ENCODE measurements at regions not wholly inside any gene's neighbourhood (a gene's known extent, or its start where the extent isn't known, plus 50 kb on each side); places are given as distances from the start of the nearest gene placed in this dataset.
A peak's percentile ranks its signal among the peaks of the same experiment; 100 is the strongest.

DNA sequence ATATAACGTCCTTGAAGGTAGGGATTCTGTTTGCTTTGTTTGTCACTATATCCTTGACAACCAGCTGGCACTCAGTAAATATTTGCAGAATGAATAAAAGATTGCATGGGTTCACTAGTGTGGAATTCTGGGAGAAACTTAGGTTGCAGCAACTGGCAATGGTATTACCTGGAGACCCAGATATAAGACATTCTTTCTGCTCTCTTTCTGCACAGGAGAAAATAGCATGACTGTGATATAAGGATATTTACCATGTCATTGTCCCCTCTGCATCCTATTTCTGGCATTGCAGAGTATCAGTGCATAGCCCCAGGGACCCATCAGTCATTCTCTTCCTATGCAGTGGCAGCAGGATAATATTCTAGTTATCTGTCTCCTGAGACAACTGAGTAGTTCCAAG is 308.9 kb upstream of the LRRC7 start:
- DNase-seq, result no peak

DNA sequence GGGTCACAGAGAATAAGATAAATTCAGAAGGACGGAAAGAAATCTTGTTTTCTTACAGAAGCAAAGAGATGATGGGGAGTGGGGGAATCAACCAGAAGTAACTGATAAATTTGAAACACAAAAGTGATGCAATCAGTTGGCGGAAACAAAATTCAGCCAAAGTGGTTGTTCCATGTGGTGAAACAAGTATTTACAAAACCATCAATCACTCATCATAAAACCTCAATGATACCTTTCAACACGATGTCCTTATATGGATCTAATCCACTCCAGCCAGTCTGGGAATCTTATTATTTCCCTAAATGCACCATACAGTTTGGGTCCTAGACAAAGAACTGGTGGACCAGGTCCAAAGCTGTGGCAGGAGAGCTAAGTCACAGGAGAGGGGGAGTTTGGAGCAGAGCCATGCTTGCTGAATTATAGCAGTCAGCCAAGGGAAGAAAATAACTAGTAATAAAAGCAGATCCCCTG is 303.8 kb upstream of the LRRC7 start:
- peak; percentile 90 for DNase-seq

DNA sequence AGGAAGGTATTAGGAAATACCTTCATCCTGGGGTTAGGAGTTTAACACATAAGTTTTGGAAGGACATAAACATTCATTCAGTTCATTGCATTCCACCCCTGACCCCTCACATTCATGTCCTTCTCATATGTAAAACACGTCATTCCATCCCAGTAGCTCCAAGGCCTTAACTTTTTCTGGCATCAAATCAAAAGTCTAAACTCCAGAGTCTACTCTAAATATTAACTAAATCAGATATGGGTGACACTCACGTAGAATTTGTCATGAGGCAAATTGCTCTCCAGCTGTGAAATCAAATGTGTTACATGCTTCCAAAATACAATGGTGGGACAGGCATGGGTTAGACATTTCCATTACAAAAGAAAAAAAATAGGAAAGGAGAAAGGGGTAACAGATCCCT is 298.2 kb upstream of the LRRC7 start:
- no peak for DNase-seq

DNA sequence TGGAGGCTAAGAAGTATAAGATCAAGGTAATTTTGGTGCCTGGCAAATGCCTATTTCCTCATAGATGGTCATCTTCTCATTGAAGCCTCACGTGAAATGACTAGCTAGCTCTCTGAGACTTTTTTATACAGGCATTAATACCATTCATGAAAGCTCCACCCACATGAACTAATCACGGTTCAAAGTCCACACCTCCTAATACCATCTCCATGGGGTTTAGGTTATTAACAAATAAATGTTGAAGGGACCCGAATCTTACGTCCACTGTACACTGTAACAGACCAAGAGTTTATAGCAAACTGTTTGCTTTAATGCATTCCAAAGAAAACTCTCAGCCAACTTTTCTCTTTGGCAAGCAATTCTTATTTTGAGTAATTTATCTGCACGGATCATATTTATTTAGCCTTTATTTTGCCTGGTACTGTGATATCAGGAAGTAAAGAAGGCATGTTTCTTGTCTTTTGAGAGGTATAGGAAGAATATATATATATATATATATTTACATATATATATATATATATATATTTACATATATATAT is 296.1 kb upstream of the LRRC7 start:
- no peak for DNase-seq

DNA sequence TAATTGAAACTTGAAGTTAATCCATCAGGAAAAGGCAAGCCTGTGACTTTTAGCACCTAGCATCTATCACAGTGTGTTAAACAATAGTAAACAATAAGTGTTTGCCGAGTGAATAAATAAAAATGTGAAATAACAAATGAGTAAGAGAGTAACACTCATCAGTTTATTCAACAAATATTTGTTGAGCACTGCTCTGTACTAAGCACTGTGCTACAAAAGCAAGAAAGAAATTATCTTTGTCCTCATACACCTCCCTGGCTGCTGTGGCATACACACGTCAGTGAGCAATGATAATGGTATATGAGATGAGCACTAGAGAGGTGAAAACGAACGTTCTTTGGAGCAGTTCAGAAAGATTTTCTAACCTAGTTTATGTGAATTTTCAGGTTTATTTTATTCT is 295.0 kb upstream of the LRRC7 start:
- no peak for DNase-seq

DNA sequence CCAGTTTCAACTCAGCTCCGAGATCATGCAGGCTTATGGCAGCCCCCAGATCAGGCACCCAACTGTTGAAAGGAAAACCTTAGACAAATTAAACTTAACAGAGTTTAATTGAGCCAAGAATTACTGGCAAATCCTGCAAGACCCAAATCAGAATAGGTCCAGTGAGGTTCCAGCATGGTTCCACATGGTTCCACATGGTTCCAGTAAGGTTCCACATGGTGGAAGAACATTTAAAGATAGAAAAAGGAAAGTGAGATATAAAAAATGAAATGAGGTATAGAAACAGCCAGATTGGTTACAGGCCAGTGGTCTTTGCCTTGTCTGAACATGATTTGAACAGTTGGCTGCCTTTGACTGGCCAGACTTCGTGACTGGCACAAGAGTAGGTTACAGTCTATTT is 288.8 kb upstream of the LRRC7 start:
- no peak for DNase-seq

DNA sequence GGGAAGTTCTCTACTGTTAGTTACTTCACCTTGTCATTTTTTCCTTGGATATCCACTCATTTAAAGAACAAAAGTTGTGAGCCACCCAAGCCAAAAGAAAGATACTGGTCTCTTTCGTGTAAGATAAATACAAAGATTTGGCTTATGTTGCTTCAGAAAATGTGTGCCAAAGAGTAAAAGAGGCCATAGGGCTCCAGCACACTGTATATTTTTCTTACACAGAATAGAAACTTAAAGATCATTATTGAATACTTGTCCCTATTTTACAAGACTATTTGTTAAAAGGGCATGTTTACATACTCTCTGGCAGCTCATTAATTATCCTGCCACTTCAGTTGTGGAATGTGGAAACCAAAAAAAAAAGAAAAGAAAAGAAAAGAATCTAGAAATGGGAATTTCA is 284.2 kb upstream of the LRRC7 start:
- no peak for DNase-seq

DNA sequence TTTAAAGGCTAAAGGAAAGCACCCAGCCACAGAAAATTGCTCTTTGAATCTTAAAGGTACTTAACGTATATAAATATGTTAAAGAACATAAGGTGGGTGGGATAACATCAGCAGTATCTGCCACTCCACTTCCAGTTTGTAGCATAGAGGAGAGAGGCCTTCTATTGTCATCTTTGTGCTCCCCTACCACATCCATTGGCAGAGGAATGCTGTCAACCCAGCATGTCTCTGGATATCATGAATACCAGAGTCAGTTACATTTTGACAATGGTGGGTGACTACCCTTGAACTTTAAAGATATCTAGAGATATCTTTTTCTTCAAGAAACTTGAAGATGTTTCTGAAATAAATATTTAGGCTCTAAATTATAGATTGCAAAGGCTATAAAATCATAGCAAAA is 283.2 kb upstream of the LRRC7 start:
- DNase-seq, result no peak

DNA sequence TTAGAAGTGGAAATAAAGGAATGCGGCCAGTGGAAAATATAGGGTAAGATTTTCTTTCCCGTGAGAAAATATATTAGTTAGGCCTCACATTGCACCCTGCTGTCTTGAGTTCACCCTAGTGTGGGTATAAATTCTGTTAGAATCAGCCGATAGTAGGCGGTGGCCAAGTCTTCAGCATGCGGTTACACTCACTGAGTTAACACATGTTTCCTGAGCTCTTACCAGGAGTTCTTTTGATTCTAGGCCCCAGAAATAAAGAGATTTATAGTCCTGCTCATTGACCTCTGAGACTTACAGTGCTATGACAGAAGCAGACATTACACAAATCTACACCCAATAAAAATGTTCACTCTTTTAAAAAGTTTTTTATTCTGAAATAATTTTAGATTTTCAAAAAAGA is 279.3 kb upstream of the LRRC7 start:
- no peak for DNase-seq

DNA sequence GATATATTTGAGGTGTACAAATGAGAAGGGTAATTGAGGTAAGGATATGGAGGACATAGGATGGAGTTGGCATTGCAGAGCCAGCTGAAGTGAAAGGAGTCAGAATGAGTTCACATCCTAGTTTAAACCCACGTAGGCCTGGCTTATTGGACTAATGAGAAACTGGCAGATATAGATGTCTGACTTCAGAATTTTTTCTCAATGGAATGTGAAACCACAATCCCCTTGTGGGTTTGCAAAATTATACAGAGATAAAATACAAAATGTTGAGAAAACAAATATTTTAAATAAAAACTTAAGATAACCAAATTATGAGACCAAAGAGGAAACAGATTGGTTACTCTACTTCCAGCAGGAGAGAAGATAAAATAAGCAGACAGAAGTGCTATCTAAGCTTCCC is 277.4 kb upstream of the LRRC7 start:
- DNase-seq, result no peak

DNA sequence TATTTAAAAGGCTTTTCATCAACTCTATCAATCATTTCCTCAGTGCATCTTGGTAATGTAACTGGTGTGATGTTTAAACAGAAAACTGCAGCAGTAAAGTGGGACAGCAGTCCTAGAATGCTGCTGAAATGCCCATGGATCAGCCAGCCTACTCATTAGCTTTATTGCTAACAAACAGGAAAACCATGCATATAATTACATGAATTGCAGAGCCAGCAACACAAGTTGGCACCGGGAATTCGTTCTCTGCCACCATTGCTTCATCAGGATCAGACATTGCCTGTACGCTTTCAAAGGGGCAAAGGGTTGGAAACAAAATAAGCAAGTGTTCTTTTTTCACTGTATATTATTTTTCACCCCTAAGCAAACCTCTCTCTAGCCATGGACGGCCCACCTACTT is 276.2 kb upstream of the LRRC7 start:
- DNase-seq, result no peak

DNA sequence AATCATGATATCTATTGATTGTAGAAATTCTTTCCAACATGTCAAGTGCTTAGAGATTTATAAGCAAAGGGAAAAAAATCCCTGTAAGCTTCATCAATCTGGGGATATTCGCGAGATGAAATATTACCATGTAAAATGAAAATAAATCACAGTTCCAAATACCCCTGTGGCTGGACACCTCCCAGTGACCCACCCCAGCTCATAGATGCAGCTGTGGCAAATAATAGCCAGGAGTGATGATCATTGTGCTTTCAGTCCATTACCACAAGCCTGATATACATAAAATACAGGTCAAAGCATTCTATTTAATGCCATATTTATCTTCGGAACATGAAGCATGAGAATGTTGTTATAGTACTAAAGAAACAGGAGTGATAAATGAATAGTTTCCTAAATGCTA is 274.9 kb upstream of the LRRC7 start:
- no peak for DNase-seq

DNA sequence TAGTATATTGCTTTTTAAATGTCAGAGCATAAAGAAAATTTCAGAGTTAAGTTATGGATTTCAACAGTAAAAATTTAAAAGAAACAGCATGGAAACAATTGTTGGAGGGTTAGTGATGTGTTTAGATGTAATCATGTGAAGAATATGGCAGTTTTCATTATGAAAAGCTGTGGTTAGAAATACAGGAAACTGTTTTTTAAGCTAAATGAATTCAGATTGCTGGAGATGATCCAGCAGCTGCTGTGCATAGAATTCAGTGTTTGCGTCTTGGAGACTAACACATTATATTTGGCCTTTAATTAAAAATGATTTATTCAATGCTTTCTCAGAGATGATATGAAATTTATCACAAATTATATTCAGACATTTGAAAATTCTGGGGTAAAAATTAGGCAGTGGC is 273.6 kb upstream of the LRRC7 start:
- DNase-seq, result no peak

DNA sequence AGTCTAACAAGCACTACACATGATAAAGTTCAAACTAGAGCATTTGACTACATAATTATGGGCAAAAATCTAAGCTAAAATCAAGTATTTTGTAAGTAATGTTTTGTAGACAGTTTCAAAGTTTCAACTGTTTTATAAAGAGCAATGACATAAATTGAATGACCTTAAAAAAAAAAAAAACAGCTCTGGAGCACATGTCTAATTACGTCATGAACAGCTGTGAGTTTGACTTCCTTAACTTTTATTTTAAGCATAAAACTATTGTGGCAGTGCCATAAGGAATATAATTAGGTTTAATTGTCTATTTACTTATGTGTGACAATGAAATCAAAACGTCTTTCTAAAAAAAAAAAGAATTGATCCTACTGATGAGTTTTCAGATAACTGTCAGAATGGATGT is 272.5 kb upstream of the LRRC7 start:
- DNase-seq, result no peak

DNA sequence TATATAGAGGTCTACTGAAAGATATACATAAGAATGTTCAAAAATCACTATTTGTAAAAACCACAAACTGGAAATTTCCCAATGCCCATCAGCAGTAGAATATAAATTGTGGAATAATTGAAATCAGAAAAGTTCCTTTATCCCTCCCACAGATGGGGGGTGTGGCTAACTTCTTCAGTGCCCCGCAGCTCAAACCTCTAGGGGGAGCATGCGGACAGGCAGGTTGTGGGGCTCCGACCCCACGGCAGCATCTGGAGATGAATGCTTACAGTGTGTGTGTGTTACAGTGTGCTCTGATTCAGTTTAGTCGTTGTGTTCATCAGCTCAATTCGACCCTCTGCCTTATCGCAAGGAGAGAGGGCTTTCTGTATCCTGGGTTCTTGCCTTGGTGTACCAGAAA is 262.1 kb upstream of the LRRC7 start:
- no peak for DNase-seq

DNA sequence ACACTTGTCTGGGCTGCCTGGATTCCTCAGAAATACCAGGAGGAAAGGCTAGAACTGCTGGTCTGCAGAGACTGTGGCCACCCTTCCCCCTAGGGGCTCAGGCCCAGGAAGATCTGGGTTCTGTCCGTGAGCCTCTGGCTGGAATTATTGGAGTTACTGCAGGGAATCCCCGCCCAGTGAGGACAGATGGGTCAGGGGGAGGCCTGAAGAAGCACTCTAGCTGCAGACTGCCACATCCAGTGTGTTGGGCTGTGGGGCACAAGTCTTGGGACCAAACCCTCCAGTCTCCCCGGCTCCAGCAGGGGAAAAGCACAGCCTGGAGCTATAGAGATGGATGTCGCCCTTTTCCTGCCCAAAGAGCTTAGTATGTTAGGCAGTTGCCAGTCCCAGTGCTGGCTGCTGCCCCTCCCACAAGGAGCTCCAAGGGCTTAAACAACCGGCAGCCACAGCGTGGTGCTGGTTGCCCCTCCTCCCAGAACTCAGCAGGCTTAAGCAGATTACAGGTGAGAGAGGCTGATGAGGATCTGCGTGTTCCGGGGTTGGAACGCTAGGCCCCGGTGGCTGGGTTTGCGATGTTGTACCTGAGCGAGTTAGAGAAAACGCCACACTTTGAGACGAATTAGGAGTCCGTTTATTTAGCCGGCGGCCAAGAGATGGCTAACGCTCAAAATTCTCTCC is 255.5 kb upstream of the LRRC7 start:
- no peak for DNase-seq

DNA sequence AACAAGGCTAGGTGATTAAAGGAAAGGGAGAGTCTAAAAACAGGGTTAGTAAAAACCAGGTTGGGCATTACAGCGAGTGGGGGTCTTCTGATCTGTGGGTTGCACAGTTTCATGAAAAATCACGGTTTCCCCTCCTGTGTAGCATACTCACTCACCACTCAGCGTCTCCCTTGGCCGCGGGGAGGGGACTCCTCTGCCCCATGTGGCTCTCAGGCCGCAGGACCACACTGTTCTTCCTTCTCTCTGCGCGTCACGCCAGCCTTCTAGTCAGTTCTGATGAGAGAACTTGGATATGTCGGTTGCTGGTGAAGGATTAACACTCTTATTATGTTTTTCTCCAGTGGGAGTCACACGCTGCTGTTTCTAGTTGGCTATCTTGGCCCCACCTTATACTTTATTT is 254.6 kb upstream of the LRRC7 start:
- no peak for DNase-seq

DNA sequence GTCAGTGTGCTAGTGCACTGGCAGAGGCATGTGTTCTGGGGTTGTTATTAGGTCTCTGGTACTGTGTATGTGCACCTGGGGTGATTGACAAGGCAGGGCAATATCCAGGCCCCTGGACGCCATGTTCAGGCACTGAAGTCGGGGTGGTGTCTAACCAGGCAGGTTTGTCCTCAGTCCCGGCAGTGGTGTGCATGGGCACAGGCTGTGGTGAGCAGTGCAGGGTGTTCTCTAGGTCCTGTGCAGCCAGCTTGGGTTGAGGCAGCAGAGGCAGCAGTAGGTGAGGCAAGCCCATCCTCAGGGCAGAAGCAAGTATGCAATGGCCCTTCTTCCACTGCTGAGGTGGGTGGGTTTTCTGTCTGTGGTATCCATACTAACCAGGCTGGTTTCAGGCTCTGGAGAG is 252.3 kb upstream of the LRRC7 start:
- no peak for DNase-seq

DNA sequence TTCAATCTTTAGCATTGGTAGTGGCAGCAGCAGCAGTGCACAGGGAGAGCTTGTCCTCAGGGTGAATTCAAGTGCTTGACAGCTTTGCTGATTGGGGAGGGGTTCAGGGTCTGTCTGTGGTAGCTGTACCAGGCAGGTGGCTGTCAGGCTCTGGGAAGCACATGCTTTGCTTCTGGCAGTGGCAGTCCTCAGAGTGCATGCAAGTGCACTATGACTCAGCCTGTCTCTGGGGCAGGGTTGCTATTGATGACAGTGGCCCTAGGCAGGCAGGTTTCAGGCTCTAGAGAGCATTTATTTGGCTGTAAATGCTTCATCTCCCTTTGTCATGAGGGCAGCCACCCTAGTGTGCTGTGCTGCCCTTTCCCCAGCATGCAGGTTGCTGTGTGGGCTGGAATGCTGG is 251.9 kb upstream of the LRRC7 start:
- no peak for DNase-seq

DNA sequence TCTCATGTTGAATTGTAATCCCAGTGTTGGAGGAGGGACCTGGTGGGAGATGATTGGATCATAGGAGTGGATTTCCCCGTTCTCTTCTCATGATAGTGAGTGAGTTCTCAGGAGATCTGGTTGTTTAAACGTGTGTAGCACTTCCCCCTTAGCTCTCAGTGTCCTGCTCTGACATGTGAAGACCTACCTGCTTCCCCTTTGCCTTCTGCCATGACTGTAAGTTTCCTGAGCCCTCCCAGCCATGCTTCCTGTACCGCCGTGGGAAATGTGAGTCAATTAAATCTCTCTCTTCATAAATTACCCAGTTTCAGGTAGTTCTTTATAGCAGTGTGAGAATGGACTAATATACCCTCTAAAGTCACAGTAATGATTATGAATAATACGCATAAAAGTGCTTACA is 248.4 kb upstream of the LRRC7 start:
- no peak for DNase-seq

DNA sequence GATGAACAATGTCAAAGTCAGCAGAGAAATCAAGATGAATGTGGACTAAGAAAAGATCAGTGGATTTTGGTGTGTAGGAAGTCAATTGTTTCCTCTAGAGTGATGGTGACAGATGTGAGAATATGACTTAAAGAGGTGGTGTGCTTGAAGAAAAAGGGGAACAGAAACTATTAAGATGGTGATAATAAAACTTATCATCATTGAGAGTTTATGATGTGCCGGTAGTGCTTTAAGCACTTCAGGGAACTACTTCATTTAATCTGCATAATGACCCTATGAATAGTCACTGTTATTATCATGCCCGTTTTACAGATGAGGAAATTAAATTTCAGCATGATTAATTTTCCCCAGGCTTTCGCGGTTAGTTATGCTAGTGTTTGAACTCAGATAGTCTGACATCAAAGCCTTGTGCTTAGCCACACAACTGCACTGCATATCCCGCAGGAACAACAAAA is 246.9 kb upstream of the LRRC7 start:
- DNase-seq, result no peak

DNA sequence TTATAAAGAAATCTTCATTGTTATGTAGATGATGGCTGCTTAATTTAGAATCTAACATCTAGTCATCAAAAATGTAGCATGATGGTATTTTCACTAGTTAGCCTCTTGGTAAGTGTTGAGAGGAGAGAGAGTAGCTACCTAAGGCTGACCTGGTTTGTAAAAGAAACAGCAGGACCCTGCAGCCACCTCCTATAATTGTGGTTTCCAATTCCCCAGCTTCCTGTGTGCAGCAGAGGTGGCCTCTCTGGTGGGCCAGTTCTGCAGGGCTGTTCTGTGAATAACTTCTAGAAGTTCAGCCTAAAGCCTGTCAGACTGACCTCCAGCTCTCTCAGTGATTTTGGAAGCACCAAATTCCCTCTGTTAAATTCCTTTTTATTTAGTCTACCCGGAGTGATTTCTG is 246.4 kb upstream of the LRRC7 start:
- no peak for DNase-seq

DNA sequence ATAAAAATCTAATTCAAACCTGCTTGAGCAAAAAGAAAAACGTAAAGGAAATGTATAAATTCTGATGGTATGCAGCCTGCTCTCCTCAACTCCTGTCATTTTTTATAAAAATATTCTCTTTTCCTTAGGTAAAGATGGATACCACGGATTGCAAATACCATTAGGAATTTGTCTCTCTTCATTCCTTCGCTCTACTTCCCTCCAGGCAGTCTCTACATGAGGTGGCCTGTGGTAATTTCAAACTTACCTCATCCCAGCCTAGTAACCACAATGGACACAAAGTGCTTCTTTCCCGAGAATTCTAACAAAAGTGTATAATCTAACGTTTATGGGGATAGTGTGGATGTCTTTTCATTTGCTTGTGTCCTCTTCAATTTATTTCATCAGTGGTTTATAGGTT is 239.5 kb upstream of the LRRC7 start:
- DNase-seq, result no peak

DNA sequence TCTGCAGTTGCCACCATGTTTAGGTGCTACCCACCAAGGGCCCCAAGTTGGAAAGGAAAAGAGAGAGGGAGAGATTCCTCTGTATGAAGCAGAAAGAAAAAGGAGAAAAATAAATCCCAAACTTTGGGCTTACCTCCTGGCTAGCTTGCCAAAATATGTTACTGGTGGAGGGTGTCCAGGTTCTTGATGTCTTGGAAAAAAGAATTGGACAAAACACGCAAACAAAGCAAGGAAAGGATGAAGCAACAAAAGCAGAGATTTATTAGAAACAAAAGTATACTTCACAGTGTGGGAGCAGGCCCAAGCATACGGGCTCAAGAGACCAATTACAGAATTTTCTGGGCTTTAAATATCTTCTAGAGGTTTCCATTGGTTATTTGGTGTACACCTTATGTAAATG is 204.5 kb upstream of the LRRC7 start:
- no peak for DNase-seq

DNA sequence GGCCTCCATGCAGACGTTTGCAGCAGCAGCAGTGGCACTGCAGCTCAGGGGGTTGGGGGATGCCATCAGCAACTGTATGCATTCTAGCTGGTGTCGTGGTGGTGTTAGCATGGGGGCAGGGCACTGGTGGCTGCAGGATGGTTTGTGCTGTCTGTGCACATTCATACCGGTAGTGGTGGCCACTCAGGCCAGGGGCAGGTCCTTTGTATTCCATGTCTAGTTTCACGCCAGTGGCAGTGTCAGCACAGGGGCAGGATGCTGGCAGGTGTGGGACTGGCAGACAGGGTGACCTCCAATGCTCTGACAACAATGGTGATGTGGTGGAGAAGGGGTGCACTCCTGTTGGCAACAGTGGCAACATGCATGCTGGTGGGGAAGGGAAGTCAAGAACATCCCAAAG is 194.2 kb upstream of the LRRC7 start:
- no peak for DNase-seq

Data from NCI-H2227 treated with DMSO at 0.1 percent for 48 hours (cell line).